ENCODE measurements at regions not wholly inside any gene's neighbourhood (a gene's known extent, or its start where the extent isn't known, plus 50 kb on each side); places are given as distances from the start of the nearest gene placed in this dataset.
"Not testable (repeated sequence)": the region's sequence is repeated elsewhere in the genome, so short reads cannot be mapped to it uniquely, and the experiment has no call there.

GRCh38 chr15:88993662-88994061 is 80.5 kb upstream of the MFGE8 start:
- Histone ChIP-seq H3K27ac (no peak overlapping the region), H3K4me3 (no peak overlapping the region)

DNA sequence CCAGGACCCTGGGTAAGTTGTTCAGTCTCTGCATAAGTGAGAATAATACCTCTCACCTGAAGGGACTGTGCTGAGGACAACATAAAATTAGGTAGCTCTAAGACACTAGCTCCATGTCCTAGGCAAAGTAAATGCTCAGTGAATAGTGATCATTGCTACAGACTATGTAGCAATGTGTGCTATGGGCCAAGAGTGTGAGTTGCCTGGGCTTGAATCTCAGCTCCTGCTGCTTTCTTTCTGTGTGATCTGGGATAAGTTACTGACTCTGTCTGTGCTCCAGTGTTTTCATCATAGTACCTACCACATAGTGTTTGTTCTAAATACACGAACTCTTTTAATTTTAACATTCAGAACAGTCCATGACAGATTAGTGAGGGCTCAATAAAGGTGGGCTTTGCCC is 81.1 kb upstream of the MFGE8 start:
- H3K4me3 ChIP-seq = no peak overlapping the region
- H3K27ac ChIP-seq = no peak overlapping the region

GRCh38 chr15:88995449-88995848 is 82.3 kb upstream of the MFGE8 start:
- H3K27ac ChIP-seq = no peak overlapping the region
- H3K4me3 ChIP-seq = no peak overlapping the region

- no peak overlapping the region for H3K4me3 ChIP-seq
- no peak overlapping the region for H3K27ac ChIP-seq
These were observed 84.4 kb upstream of the MFGE8 start for GRCh38 chr15:88997531-88997930.

- Histone ChIP-seq H3K27ac (no peak overlapping the region), H3K4me3 (no peak overlapping the region)
These were observed 86.0 kb upstream of the MFGE8 start for GRCh38 chr15:88998980-88999713.

DNA sequence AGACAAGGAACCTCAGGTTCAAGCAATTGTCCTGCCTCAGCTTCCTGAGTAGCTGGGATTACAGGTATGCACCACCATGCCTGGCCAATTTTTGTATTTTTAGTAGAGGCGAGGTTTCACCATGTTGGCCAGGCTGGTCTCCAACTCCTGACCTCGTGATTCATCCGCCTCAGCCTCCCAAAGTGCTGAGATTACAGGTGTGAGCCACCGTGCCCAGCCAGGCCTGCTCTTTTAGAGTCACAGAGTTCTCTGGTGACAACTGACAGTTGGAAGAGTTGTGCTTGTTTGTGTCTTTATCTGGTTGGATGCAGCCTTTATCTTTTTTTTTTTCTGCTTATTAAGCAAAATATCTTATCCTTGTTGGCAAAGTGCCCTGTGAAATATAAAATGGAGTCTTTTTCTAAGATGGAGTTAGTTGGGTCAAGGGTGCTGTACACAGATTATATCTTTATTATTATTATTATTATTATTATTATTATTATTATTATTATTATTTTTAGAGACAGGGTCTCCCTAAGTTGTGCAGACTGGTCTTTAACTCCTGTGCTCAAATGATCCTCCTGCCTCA is 86.5 kb upstream of the ABHD2 start:
- not testable (repeated sequence) for H3K27ac ChIP-seq, H3K4me3 ChIP-seq

DNA sequence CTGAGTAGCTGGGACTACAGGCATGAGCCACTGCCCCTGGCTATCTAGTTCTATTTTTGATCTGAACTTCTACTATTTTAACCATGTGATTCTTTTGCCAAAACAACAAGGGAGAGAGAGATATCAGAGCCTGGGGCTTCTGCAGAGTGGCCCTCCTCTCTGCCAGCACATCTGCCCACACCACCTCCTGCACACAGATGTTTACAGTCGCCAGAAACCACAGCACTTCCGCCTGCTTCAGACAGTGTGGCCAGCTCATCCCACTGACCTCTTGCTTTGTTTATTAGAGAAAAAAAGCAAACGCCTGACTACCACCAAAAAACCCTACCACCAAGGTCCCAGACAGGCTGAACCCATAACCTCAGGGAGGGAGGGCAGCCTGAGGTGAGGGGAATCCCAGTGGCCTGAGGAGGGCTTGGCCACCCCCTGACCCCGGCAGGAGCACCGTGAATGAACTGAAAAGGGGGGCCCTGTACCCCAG is 85.9 kb upstream of the ABHD2 start:
- Histone ChIP-seq H3K27ac (peak overlapping the region in 1 of 21 experiments; percentile 6), H3K4me3 (no peak overlapping the region)

GRCh38 chr15:89002830-89003229 is 85.4 kb upstream of the ABHD2 start:
- no peak overlapping the region for H3K4me3 ChIP-seq
- no peak overlapping the region for H3K27ac ChIP-seq

DNA sequence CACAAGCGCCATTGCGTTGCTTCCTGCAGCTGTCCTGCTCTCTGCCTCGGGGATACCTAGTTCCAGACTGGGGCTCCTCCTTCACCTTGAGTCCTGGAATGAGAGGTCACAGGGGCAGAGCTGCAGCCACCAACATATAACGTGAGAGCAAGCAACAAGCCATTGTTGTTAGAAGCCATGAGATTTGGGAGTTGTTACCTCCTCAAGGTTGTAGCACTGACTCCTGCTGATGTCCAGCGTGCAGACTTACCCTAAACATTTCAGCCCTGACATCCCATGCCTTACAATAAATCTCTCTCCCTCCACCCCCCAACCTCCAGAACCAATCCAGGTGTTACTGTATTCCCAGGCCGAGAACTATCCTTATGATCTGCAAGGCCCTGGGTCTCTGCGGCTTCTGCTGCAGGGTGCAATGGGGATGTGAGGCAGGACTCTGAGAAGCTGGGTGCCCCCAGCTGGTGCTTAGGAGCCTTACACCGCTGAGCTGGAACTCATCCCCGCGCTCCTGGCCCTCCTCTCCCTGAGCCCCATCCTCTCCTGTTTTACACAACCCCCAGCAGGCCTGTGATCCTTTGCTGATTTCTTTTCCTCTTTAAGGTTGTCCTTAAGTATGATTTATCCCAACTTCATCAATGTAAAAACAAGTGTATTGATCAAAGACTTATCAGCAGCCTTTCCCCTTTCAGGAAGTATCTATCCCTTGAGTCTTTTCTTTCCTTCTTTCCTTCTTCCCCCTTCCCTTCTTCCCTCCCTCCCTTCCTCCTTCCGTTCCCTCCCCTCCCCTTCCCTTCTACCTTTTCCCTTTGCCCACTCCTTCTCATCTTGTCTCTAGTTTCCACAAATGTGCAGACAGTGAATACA is 84.2 kb upstream of the ABHD2 start:
- no peak overlapping the region for H3K4me3 ChIP-seq
- H3K27ac ChIP-seq = no peak overlapping the region

DNA sequence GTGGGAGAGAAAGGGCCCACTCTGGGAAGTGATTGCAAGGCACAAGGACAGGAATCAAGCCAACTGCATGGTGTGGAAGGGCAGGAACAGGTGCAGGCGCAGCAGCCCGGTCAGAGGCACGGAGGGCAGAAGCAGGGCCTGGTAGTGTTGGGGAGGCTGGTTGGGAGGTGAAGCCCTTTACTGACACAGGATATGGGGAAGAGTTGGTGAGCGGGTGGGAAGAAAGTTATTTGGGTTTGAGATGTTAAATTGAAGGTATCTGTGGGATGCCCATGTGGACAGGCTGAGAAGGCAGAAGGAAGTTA is 83.6 kb upstream of the ABHD2 start:
- no peak overlapping the region for H3K27ac ChIP-seq
- no peak overlapping the region for H3K4me3 ChIP-seq

DNA sequence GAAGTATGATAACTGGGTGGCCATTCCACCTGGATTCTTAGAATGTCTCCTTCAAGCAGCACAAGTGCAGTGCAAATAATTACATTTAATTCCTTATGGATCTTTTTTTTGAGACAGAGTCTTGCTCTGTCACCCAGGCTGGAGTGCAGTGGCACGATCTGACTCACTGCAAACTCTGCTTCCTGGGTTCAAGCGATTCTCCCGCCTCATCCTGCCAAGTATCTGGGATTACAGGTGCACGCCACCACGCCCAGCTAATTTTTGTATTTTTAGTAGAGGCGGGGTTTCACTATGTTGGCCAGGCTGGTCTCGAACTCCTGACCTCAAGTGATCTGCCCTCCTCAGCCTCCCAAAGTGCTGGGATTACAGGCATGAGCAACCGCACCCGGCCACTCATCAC is 80.7 kb upstream of the ABHD2 start:
- not testable (repeated sequence) for H3K4me3 ChIP-seq, H3K27ac ChIP-seq

DNA sequence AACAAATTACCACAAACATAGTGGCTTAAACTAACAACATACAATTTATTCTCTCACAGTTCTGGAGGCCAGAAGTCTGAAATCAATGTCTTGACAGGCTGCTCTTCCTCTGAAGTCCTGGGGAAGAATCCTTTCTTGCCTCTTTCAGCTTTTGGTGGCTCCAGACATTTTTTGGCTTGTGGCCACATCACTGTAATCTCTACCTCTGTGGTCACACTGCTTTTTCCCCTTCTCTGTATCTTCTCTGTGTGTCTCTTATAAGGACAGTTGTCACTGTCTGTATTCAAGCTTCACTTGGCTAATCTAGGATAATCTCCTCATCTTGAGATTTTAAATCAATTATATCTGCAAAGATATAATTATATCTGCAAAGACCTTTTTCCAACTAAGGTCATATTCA is 80.3 kb upstream of the ABHD2 start:
- no peak overlapping the region for H3K27ac ChIP-seq
- no peak overlapping the region for H3K4me3 ChIP-seq

- no peak overlapping the region for H3K4me3 ChIP-seq
- H3K27ac ChIP-seq = no peak overlapping the region
These were observed 79.2 kb upstream of the ABHD2 start for GRCh38 chr15:89009080-89009479.

GRCh38 chr15:89015412-89016097 is 72.7 kb upstream of the ABHD2 start:
- no peak overlapping the region for H3K27ac ChIP-seq

GRCh38 chr15:89016549-89017041 is 71.7 kb upstream of the ABHD2 start:
- peak overlapping the region in 10 of 21 experiments; percentile 7 to 75 (median 47) for H3K27ac ChIP-seq
- H3K4me3 ChIP-seq = no peak overlapping the region

More at GRCh38 chr15:89015412-89016097, 72.7 kb upstream of the ABHD2 start:
- H3K4me3 ChIP-seq = no peak overlapping the region

DNA sequence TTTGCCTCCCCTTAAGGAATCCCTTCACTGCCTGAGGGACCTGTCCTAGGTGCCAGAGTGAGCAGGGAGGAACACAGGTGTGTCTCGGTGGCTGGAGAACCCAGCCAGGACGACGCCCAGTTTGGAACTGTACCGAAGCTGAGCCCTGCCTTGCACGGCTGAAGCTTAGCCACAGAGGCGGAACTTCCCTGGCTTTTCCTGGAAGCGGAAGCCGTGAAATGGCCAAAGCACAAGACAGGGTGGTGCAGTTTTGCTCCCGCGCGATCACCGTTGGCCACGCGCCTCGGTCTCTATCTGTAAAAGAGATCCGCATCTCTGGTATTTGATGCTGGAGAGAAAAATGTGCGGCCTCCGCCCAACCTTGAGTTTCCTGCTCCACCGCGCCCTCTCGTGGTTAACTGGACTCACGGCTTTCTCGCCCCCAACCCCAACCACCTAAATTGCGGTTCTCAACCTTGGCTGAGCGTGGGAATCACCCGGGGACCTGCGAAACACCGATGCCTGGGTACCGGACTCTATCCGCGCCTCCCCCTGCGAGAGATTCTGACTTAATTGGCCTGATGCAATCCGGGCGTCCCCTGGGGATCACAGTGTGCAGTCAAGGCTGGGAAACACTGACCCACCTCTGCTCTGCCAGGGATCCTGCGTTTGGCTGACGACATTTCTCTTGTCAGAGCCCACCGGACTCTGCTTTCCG is 70.7 kb upstream of the ABHD2 start:
- Histone ChIP-seq H3K27ac (peak overlapping the region in 10 of 21 experiments; percentile 7 to 75 (median 47)), H3K4me3 (peak overlapping the region in 4 of 7 experiments; percentile 4 to 17 (median 12))

DNA sequence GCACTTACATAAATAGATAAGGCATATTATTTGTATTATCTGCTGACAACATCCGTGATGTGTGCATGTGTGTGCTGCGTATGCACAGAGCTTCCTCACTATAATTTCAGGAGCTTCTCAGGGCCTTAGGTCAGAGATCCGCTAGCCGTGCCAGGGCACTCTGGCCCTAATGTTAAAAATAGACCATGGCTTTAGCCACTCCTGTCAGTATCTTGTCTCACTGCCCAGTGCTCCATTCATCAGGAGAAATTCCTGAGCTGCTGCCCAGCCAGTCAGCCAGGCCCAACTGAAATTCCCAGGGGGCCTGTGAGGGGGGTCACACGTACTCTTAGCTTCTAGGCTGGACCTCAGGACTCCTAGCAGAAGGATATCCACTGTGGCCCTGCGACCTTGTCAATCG is 70.0 kb upstream of the ABHD2 start:
- H3K27ac ChIP-seq = peak overlapping the region in 6 of 21 experiments; percentile 18 to 75 (median 48)
- no peak overlapping the region for H3K4me3 ChIP-seq

DNA sequence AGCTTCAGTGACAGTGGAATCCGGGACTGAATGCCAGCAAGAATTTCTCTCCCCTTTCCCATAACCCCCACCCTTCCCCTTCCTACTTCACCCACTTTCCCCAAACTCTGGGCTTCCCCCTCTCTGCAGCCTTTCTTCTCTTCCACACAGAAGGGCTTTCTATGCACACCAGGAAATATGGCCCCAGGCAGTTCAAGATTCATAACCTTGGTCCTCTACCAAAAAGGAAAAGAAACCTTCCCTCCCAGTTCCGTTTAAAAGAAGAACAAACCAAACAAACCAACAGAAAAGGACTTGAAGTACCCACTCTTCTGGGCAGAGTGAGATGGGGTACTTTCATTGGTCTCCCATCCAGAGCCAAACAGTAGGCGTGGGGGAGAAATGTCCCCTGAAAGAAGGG is 68.8 kb upstream of the ABHD2 start:
- Histone ChIP-seq H3K4me3 (no peak overlapping the region), H3K27ac (peak overlapping the region in 1 of 21 experiments; percentile 25)

DNA sequence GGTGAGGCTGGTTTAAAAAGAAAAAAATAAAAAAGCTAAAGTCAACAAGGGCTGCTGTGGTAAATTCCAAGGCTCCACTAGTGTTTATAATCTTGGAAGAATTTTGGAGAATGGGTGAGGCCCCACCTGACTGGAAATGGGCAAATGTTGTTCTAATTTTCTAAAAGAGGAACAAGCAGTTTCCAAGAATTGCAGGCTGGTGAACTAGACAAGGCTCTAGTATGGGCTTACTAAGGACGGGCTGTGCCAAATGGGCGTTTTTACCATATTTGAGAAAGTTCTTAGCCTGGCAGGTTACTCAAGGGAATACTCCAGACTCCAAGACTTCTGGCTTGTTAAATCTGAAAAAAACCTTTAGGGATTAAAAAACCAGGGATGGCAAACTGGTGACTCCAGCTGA is 67.0 kb upstream of the ABHD2 start:
- peak overlapping the region in 3 of 21 experiments; percentile 19 to 40 (median 32) for H3K27ac ChIP-seq
- no peak overlapping the region for H3K4me3 ChIP-seq
